Astrocyte of the hippocampus (primary cell): ENCODE measurements at regions not wholly inside any gene's neighbourhood (a gene's known extent, or its start where the extent isn't known, plus 50 kb on each side); places are given as distances from the start of the nearest gene placed in this dataset.
"Not testable (repeated sequence)": the region's sequence is repeated elsewhere in the genome, so short reads cannot be mapped to it uniquely, and the experiment has no call there.

ENCODE experiments used
- DNase-seq: peaks from one replicate; pipeline ENCODE4 v3.0.0; 2011; ENCODE audit warnings: low read depth, low spot score

- DNase-seq = no peak
These were observed 675.6 kb downstream of the RPL10L start for GRCh38 chr14:45976001-45976400.

GRCh38 chr14:45972416-45972815 is 679.2 kb downstream of the RPL10L start:
- DNase-seq = no peak

GRCh38 chr14:45970621-45971020 is 681.0 kb downstream of the RPL10L start:
- DNase-seq = no peak

- DNase-seq = no peak
These were observed 683.5 kb downstream of the RPL10L start for GRCh38 chr14:45968037-45968436.

GRCh38 chr14:45949479-45949878 is 696.5 kb upstream of the MIS18BP1 start:
- no peak for DNase-seq

GRCh38 chr14:45947830-45948229 is 694.8 kb upstream of the MIS18BP1 start:
- no peak for DNase-seq

GRCh38 chr14:45946251-45946650 is 693.2 kb upstream of the MIS18BP1 start:
- no peak for DNase-seq

- no peak for DNase-seq
These were observed 687.3 kb upstream of the MIS18BP1 start for GRCh38 chr14:45940318-45940717.

GRCh38 chr14:45939572-45939971 is 686.6 kb upstream of the MIS18BP1 start:
- DNase-seq = no peak

- not testable (repeated sequence) for DNase-seq
These were observed 667.0 kb upstream of the MIS18BP1 start for GRCh38 chr14:45919995-45920394.

GRCh38 chr14:45916340-45916953 is 663.4 kb upstream of the MIS18BP1 start:
- no peak for DNase-seq

- DNase-seq = no peak
These were observed 654.8 kb upstream of the MIS18BP1 start for GRCh38 chr14:45907782-45908181.

GRCh38 chr14:45906257-45906656 is 653.3 kb upstream of the MIS18BP1 start:
- no peak for DNase-seq

- no peak for DNase-seq
These were observed 652.7 kb upstream of the MIS18BP1 start for GRCh38 chr14:45905672-45906071.

GRCh38 chr14:45904314-45904713 is 651.3 kb upstream of the MIS18BP1 start:
- no peak for DNase-seq

GRCh38 chr14:45902241-45902640 is 649.2 kb upstream of the MIS18BP1 start:
- DNase-seq = no peak

GRCh38 chr14:45897439-45897838 is 644.4 kb upstream of the MIS18BP1 start:
- no peak for DNase-seq

GRCh38 chr14:45893127-45893526 is 640.1 kb upstream of the MIS18BP1 start:
- no peak for DNase-seq

- DNase-seq = no peak
These were observed 638.5 kb upstream of the MIS18BP1 start for GRCh38 chr14:45891417-45892080.

GRCh38 chr14:45888766-45889285 is 635.8 kb upstream of the MIS18BP1 start:
- DNase-seq = not testable (repeated sequence)

GRCh38 chr14:45877981-45878380 is 625.0 kb upstream of the MIS18BP1 start:
- DNase-seq = no peak

GRCh38 chr14:45868863-45869262 is 615.9 kb upstream of the MIS18BP1 start:
- DNase-seq = no peak

- no peak for DNase-seq
These were observed 615.4 kb upstream of the MIS18BP1 start for GRCh38 chr14:45868377-45868776.
